Muscle layer of duodenum (tissue), 2 donors: ENCODE measurements at regions not wholly inside any gene's neighbourhood (a gene's known extent, or its start where the extent isn't known, plus 50 kb on each side); places are given as distances from the start of the nearest gene placed in this dataset.
"Not testable (repeated sequence)": the region's sequence is repeated elsewhere in the genome, so short reads cannot be mapped to it uniquely, and the experiment has no call there.

Source experiments
- H3K27ac ChIP-seq: one replicate; pipeline ENCODE4 v1.7.0; 2013; ENCODE audit warnings: mild to moderate bottlenecking, low read length
- H3K27me3 ChIP-seq: one replicate; pipeline ENCODE4 v1.7.0; 2013; ENCODE audit warnings: low read depth, mild to moderate bottlenecking, control low read depth, low read length
- H3K36me3 ChIP-seq, 2 donors: one replicate each; pipeline ENCODE4 v1.7.0; 2013; ENCODE audit warnings: low read length in 2 of 2, control low read depth in 1 of 2, mild to moderate bottlenecking in 1 of 2; ENCODE audit not compliant: insufficient read depth in 2 of 2, control insufficient read depth in 1 of 2
- H3K4me1 ChIP-seq, 2 donors: one replicate each; pipeline ENCODE4 v1.7.0; 2013; ENCODE audit warnings: low read length in 2 of 2, mild to moderate bottlenecking in 2 of 2, control low read depth in 1 of 2, moderate library complexity in 1 of 2; ENCODE audit not compliant: insufficient read depth in 2 of 2, control insufficient read depth in 1 of 2
- H3K4me3 ChIP-seq, 2 donors: one replicate each; pipeline ENCODE4 v1.7.0; 2013; ENCODE audit warnings: low read length in 2 of 2, low read depth in 1 of 2, mild to moderate bottlenecking in 1 of 2
- H3K9me3 ChIP-seq, 2 donors: one replicate each; pipeline ENCODE4 v1.7.0; 2013; ENCODE audit warnings: low read length in 2 of 2, control low read depth in 1 of 2, mild to moderate bottlenecking in 1 of 2; ENCODE audit not compliant: control insufficient read depth in 1 of 2
- donor health status: healthy.

GRCh38 chr7:15054304-15054703 lies 151.8 kb upstream of the DGKB start:
- H3K4me3 ChIP-seq, result not testable (repeated sequence)

DNA sequence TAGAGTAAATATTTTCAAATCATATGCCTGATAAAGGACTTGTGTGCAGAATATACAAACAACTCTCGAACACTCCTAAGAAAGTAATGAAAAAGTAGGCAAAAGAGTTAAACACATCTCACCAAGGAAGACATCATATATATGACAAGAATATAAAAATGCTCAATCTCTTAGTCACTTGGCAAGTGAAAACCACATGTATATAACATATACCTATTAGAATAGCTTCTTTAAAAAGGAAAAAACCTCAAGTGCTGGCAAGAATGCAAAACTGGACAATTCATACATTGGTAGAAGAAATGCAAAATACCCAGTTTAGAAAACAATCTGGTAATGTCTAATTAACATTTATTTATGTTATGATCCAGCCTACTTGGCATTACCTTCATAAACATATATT lies 146.6 kb upstream of the DGKB start:
- Histone ChIP-seq H3K27ac (no peak overlapping the region), H3K9me3 (no peaks in the 10 kb centered on the region), H3K27me3 (no peaks in the 10 kb centered on the region), H3K4me3 (no peak overlapping the region), H3K4me1 (no peaks in the 10 kb centered on the region), H3K36me3 (no peaks in the 10 kb centered on the region)

More at GRCh38 chr7:15054304-15054703, 151.8 kb upstream of the DGKB start:
- not testable (repeated sequence) for H3K27ac ChIP-seq, H3K9me3 ChIP-seq, H3K4me1 ChIP-seq, H3K36me3 ChIP-seq, H3K27me3 ChIP-seq

DNA sequence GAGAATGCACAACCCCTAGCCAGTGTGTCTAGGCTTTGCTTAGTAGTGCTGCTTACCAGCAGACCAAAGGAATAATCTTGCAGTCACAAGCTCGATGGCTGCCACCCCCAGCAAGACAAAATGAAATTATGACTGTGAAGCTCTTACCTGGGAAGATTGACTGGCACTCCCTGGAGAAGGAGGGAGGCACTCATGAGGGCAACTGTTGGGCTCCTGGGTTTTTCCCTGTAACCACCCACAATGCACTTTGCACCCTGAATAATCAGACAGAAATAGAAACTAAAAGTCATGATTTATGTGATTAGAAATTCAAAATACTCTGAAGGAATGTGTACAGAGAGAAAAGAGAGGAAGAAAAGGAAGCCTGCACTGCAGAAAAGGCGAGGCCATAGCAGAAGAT lies 144.3 kb upstream of the DGKB start:
- Histone ChIP-seq H3K9me3 (no peaks in the 10 kb centered on the region), H3K27ac (no peak overlapping the region), H3K4me3 (no peak overlapping the region), H3K27me3 (no peaks in the 10 kb centered on the region), H3K4me1 (peaks cover 0 to 3% of the 10 kb centered on the region in 2 donors), H3K36me3 (no peaks in the 10 kb centered on the region)

GRCh38 chr7:15043931-15044330 lies 141.4 kb upstream of the DGKB start:
- Histone ChIP-seq H3K27me3 (no peaks in the 10 kb centered on the region), H3K4me1 (peaks cover 0 to 3% of the 10 kb centered on the region in 2 donors), H3K27ac (no peak overlapping the region), H3K4me3 (no peak overlapping the region), H3K36me3 (no peaks in the 10 kb centered on the region), H3K9me3 (no peaks in the 10 kb centered on the region)

DNA sequence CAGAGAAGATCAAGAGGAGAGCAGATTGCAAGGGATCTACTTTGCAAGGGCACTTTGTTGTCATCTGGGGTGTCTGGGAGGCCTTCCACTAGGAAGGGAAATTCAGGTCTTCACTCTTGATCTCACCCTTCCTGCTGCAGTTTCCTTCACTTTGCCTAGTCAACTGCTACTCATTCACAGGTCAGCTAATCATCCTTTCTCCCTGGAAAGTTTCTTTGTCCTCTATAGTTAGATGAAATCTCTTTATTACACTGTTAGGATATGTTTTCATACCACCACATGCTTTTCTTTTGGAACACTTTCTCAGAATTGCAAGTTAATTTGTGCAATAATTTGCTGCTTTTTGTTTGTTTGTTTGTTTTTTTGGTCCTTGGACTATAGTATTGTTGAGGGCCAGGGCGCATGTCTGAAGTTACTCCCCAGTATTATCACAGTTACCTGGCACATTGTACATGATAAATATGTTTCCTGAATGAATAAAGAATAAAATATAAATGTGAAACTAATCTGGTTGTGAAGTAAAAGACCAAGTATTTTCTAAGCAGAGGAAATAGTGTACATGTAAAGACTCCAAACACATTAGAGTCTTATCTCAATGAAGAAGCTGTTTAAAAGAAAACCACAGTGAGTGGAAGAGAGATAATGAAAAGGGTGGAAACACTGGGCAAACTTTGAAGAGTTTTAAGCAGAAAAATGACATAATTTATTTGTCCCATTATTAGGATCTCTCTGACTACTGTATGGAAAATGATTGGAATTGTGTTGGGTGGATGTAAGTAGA lies 139.9 kb upstream of the DGKB start:
- Histone ChIP-seq H3K36me3 (no peaks in the 10 kb centered on the region), H3K9me3 (no peaks in the 10 kb centered on the region), H3K27ac (no peak overlapping the region), H3K4me1 (peaks cover 0 to 3% of the 10 kb centered on the region in 2 donors), H3K4me3 (no peak overlapping the region), H3K27me3 (no peaks in the 10 kb centered on the region)

DNA sequence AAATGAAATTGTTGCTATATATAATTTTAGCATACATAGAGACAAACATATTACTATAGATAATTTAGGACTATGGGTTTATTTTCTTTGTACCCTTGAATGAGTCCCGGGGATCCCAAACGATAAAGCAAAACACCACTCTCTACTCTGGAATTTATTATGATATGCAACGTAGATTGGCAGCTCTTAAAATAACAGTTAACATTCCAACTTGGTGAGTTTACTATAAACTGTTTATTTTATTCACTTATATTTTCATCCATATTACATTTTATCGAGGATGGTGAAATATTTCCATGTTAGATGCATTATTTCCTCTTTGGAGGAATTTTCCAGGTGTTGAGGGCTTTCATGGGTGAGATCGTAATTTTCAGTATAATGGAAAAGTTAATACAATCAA lies 138.7 kb upstream of the DGKB start:
- no peak overlapping the region for H3K4me3 ChIP-seq
- no peaks in the 10 kb centered on the region for H3K36me3 ChIP-seq
- H3K27ac ChIP-seq, result no peak overlapping the region
- peaks cover 0 to 3% of the 10 kb centered on the region in 2 donors for H3K4me1 ChIP-seq
- H3K9me3 ChIP-seq, result no peaks in the 10 kb centered on the region
- H3K27me3 ChIP-seq, result no peaks in the 10 kb centered on the region

GRCh38 chr7:15035814-15036213 lies 133.3 kb upstream of the DGKB start:
- no peak overlapping the region for H3K4me3 ChIP-seq
- H3K4me1 ChIP-seq, result no peaks in the 10 kb centered on the region
- no peak overlapping the region for H3K27ac ChIP-seq
- no peaks in the 10 kb centered on the region for H3K36me3 ChIP-seq
- H3K27me3 ChIP-seq, result no peaks in the 10 kb centered on the region
- H3K9me3 ChIP-seq, result no peaks in the 10 kb centered on the region

DNA sequence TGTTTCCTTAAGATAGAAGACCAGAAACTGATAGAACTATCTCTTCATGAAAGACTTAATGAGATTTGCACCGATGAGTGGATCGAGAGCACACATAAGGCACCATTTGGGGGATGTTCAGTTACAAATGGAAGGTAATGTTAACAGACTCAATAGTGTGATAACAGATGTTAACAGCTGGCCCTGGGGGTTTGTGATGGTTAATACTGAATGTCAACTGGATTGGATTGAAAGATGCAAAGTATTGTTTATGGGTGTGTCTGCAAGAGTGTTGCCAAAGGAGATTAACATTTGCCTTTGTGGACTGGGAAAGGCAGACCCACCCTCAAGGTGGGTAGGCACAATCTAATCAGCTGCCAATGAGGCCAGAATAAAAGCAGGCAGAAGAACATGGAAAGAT lies 130.5 kb upstream of the DGKB start:
- H3K27me3 ChIP-seq, result no peaks in the 10 kb centered on the region
- no peak overlapping the region for H3K4me3 ChIP-seq
- H3K4me1 ChIP-seq, result no peaks in the 10 kb centered on the region
- no peaks in the 10 kb centered on the region for H3K9me3 ChIP-seq
- H3K27ac ChIP-seq, result no peak overlapping the region
- no peaks in the 10 kb centered on the region for H3K36me3 ChIP-seq

DNA sequence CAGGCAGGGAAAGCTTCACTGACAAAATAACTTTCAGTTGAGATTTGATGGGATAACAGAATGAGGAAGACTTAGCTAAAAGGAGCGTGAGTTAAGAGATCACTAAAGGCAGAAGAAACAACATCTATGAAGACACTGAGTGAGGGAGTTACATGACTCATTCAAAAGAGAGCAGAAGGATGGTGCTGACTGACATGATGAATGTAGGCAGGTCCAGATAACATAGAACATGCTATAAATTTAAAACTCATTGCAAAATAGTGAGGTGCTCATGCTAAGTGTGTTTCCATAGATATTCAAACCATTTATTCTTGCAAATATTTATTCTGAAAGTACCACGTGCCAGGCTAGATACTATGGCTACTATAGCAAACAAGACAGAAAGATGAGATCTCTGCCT lies 116.4 kb upstream of the DGKB start:
- H3K27me3 ChIP-seq, result no peaks in the 10 kb centered on the region
- no peaks in the 10 kb centered on the region for H3K4me1 ChIP-seq
- no peaks in the 10 kb centered on the region for H3K36me3 ChIP-seq
- no peak overlapping the region for H3K4me3 ChIP-seq
- H3K9me3 ChIP-seq, result no peaks in the 10 kb centered on the region
- no peak overlapping the region for H3K27ac ChIP-seq

GRCh38 chr7:15016766-15017165 lies 114.2 kb upstream of the DGKB start:
- no peak overlapping the region for H3K4me3 ChIP-seq
- no peaks in the 10 kb centered on the region for H3K4me1 ChIP-seq
- H3K9me3 ChIP-seq, result no peaks in the 10 kb centered on the region
- no peaks in the 10 kb centered on the region for H3K27me3 ChIP-seq
- H3K27ac ChIP-seq, result no peak overlapping the region
- no peaks in the 10 kb centered on the region for H3K36me3 ChIP-seq

DNA sequence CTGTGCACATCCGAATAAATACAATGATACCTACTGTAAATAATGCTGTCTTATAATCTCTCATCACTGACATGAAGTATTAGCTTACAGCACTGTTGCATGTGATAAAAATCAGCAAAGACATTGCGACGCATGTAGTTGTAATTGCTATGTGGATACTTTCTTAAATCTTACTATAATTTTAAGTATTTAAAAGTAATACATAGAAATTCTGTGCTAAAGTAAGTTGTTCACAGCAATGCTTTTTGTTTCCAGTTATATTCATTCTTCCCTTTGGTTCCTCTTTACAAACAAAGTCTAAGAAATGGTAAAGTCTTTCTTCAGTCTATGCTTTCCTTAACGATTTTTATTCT lies 113.7 kb upstream of the DGKB start:
- Histone ChIP-seq H3K4me3 (no peak overlapping the region), H3K27ac (no peak overlapping the region), H3K27me3 (no peaks in the 10 kb centered on the region), H3K4me1 (no peaks in the 10 kb centered on the region), H3K9me3 (no peaks in the 10 kb centered on the region), H3K36me3 (no peaks in the 10 kb centered on the region)
